ENCODE measurements at regions not wholly inside any gene's neighbourhood (a gene's known extent, or its start where the extent isn't known, plus 50 kb on each side); places are given as distances from the start of the nearest gene placed in this dataset.

- Histone ChIP-seq H2AK5ac (ENCODE audit: low read length, severe bottlenecking) (peak overlapping the region; percentile 11), H3K27me3 (ENCODE audit: control insufficient read depth in 1 of 2, insufficient read depth in 1 of 2, low read length in 2 of 2) (no peaks in the 10 kb centered on the region), H3K23ac (ENCODE audit: low read length in 2 of 2) (no peak overlapping the region), H3K9ac (ENCODE audit: low read length) (no peak overlapping the region), H3K14ac (ENCODE audit: low read length in 2 of 2) (no peak overlapping the region), H2AFZ (ENCODE audit: low read depth, low read length) (no peak overlapping the region), H3K27ac (ENCODE audit: low read length, poor library complexity, severe bottlenecking) (no peak overlapping the region), H3K4me2 (ENCODE audit: low read length, poor library complexity, severe bottlenecking) (no peak overlapping the region), H2BK15ac (ENCODE audit: low read depth, poor library complexity, severe bottlenecking) (no peak overlapping the region), H3K9me3 (ENCODE audit: control insufficient read depth, low read length) (no peaks in the 10 kb centered on the region), H3K79me1 (replicated peaks; ENCODE audit: low read length, poor library complexity, severe bottlenecking) (no peaks in the 10 kb centered on the region), H3K4me1 (ENCODE audit: control insufficient read depth, insufficient read depth, low read depth, low read length) (no peaks in the 10 kb centered on the region), H3K4me3 (ENCODE audit: insufficient read depth in 1 of 2, low read depth in 1 of 2, low read length in 2 of 2) (no peak overlapping the region), H2BK5ac (ENCODE audit: low read depth, low read length, poor library complexity, severe bottlenecking) (no peak overlapping the region), H4K91ac (ENCODE audit: low read length) (no peak overlapping the region), H2BK12ac (ENCODE audit: low read length in 2 of 2) (no peak overlapping the region), H4K8ac (ENCODE audit: low read length) (no peak overlapping the region), H2BK120ac (ENCODE audit: low read depth, low read length) (no peak overlapping the region), H3K18ac (ENCODE audit: low read depth in 1 of 2, low read length in 2 of 2) (no peak overlapping the region), H3K36me3 (ENCODE audit: control insufficient read depth in 1 of 2, insufficient read depth in 2 of 2, low read depth in 1 of 2, low read length in 2 of 2) (no peaks in the 10 kb centered on the region), H3K4ac (ENCODE audit: low read depth in 1 of 2, low read length in 2 of 2) (no peak overlapping the region)
- 46% methylated on average over 2 of the region's 2 CpGs for WGBS
- DNase-seq: no peak
Measured at GRCh38 chr11:109796253-109796652, 296.9 kb upstream of the ZC3H12C start.

- no peak overlapping the region for H4K91ac ChIP-seq (ENCODE audit: low read length)
Measured at GRCh38 chr11:109798521-109798920, 294.7 kb upstream of the ZC3H12C start.

GRCh38 chr11:109799604-109800003 is 293.6 kb upstream of the ZC3H12C start:
- Histone ChIP-seq H3K23ac (ENCODE audit: low read length in 2 of 2) (no peak overlapping the region), H3K14ac (ENCODE audit: low read length in 2 of 2) (no peak overlapping the region), H3K4ac (ENCODE audit: low read depth in 1 of 2, low read length in 2 of 2) (no peak overlapping the region), H3K36me3 (ENCODE audit: control insufficient read depth in 1 of 2, insufficient read depth in 2 of 2, low read depth in 1 of 2, low read length in 2 of 2) (no peaks in the 10 kb centered on the region), H2BK120ac (ENCODE audit: low read depth, low read length) (no peak overlapping the region), H3K9ac (ENCODE audit: low read length) (no peak overlapping the region), H4K91ac (ENCODE audit: low read length) (no peak overlapping the region), H3K4me3 (ENCODE audit: insufficient read depth in 1 of 2, low read depth in 1 of 2, low read length in 2 of 2) (no peak overlapping the region), H2AK5ac (ENCODE audit: low read length, severe bottlenecking) (no peak overlapping the region), H3K27ac (ENCODE audit: low read length, poor library complexity, severe bottlenecking) (no peak overlapping the region), H4K8ac (ENCODE audit: low read length) (no peak overlapping the region), H3K79me1 (replicated peaks; ENCODE audit: low read length, poor library complexity, severe bottlenecking) (no peaks in the 10 kb centered on the region), H3K18ac (ENCODE audit: low read depth in 1 of 2, low read length in 2 of 2) (no peak overlapping the region), H3K4me1 (ENCODE audit: control insufficient read depth, insufficient read depth, low read depth, low read length) (no peaks in the 10 kb centered on the region), H2AFZ (ENCODE audit: low read depth, low read length) (no peak overlapping the region), H3K9me3 (ENCODE audit: control insufficient read depth, low read length) (no peaks in the 10 kb centered on the region), H3K4me2 (ENCODE audit: low read length, poor library complexity, severe bottlenecking) (no peak overlapping the region), H3K27me3 (ENCODE audit: control insufficient read depth in 1 of 2, insufficient read depth in 1 of 2, low read length in 2 of 2) (no peaks in the 10 kb centered on the region), H2BK15ac (ENCODE audit: low read depth, poor library complexity, severe bottlenecking) (no peak overlapping the region), H2BK12ac (ENCODE audit: low read length in 2 of 2) (no peak overlapping the region), H2BK5ac (ENCODE audit: low read depth, low read length, poor library complexity, severe bottlenecking) (no peak overlapping the region)
- 90% methylated on average over 2 of the region's 2 CpGs for WGBS
- DNase-seq: no peak

More at GRCh38 chr11:109798521-109798920, 294.7 kb upstream of the ZC3H12C start:
- no peaks in the 10 kb centered on the region for H3K9me3 ChIP-seq (ENCODE audit: control insufficient read depth, low read length)
- no peak overlapping the region for H3K4me2 ChIP-seq (ENCODE audit: low read length, poor library complexity, severe bottlenecking)
- no peak overlapping the region for H3K9ac ChIP-seq (ENCODE audit: low read length)
- WGBS: no CpG with 5 or more reads among the region's 1 CpG
- H3K18ac ChIP-seq (ENCODE audit: low read depth in 1 of 2, low read length in 2 of 2): no peak overlapping the region
- no peak overlapping the region for H2BK12ac ChIP-seq (ENCODE audit: low read length in 2 of 2)
- peak; percentile 52 for DNase-seq
- no peak overlapping the region for H3K4me3 ChIP-seq (ENCODE audit: insufficient read depth in 1 of 2, low read depth in 1 of 2, low read length in 2 of 2)
- no peaks in the 10 kb centered on the region for H3K27me3 ChIP-seq (ENCODE audit: control insufficient read depth in 1 of 2, insufficient read depth in 1 of 2, low read length in 2 of 2)
- H3K79me1 ChIP-seq (replicated peaks; ENCODE audit: low read length, poor library complexity, severe bottlenecking): no peaks in the 10 kb centered on the region
- H3K14ac ChIP-seq (ENCODE audit: low read length in 2 of 2): no peak overlapping the region
- H4K8ac ChIP-seq (ENCODE audit: low read length): no peak overlapping the region
- no peak overlapping the region for H3K4ac ChIP-seq (ENCODE audit: low read depth in 1 of 2, low read length in 2 of 2)
- no peak overlapping the region for H2BK15ac ChIP-seq (ENCODE audit: low read depth, poor library complexity, severe bottlenecking)
- H2AFZ ChIP-seq (ENCODE audit: low read depth, low read length): no peak overlapping the region
- H3K4me1 ChIP-seq (ENCODE audit: control insufficient read depth, insufficient read depth, low read depth, low read length): no peaks in the 10 kb centered on the region
- H3K23ac ChIP-seq (ENCODE audit: low read length in 2 of 2): no peak overlapping the region
- H2AK5ac ChIP-seq (ENCODE audit: low read length, severe bottlenecking): no peak overlapping the region
- no peak overlapping the region for H2BK5ac ChIP-seq (ENCODE audit: low read depth, low read length, poor library complexity, severe bottlenecking)
- peak overlapping the region; percentile 47 for H3K27ac ChIP-seq (ENCODE audit: low read length, poor library complexity, severe bottlenecking)
- H2BK120ac ChIP-seq (ENCODE audit: low read depth, low read length): no peak overlapping the region
- H3K36me3 ChIP-seq (ENCODE audit: control insufficient read depth in 1 of 2, insufficient read depth in 2 of 2, low read depth in 1 of 2, low read length in 2 of 2): no peaks in the 10 kb centered on the region

GRCh38 chr11:109804911-109805310 is 288.3 kb upstream of the ZC3H12C start:
- H2BK120ac ChIP-seq (ENCODE audit: low read depth, low read length): no peak overlapping the region
- H3K23ac ChIP-seq (ENCODE audit: low read length in 2 of 2): no peak overlapping the region
- DNase-seq: no peak
- no peaks in the 10 kb centered on the region for H3K9me3 ChIP-seq (ENCODE audit: control insufficient read depth, low read length)
- H4K91ac ChIP-seq (ENCODE audit: low read length): no peak overlapping the region
- no peak overlapping the region for H3K9ac ChIP-seq (ENCODE audit: low read length)
- H2AK5ac ChIP-seq (ENCODE audit: low read length, severe bottlenecking): no peak overlapping the region
- H3K79me1 ChIP-seq (replicated peaks; ENCODE audit: low read length, poor library complexity, severe bottlenecking): no peaks in the 10 kb centered on the region
- H2BK12ac ChIP-seq (ENCODE audit: low read length in 2 of 2): no peak overlapping the region
- H3K36me3 ChIP-seq (ENCODE audit: control insufficient read depth in 1 of 2, insufficient read depth in 2 of 2, low read depth in 1 of 2, low read length in 2 of 2): no peaks in the 10 kb centered on the region
- H3K4me3 ChIP-seq (ENCODE audit: insufficient read depth in 1 of 2, low read depth in 1 of 2, low read length in 2 of 2): no peak overlapping the region
- WGBS: 88% methylated on average over 1 of the region's 1 CpG
- H4K8ac ChIP-seq (ENCODE audit: low read length): no peak overlapping the region
- no peak overlapping the region for H2BK15ac ChIP-seq (ENCODE audit: low read depth, poor library complexity, severe bottlenecking)
- H3K18ac ChIP-seq (ENCODE audit: low read depth in 1 of 2, low read length in 2 of 2): no peak overlapping the region
- H3K27ac ChIP-seq (ENCODE audit: low read length, poor library complexity, severe bottlenecking): no peak overlapping the region
- no peak overlapping the region for H3K4ac ChIP-seq (ENCODE audit: low read depth in 1 of 2, low read length in 2 of 2)
- H2BK5ac ChIP-seq (ENCODE audit: low read depth, low read length, poor library complexity, severe bottlenecking): no peak overlapping the region
- H2AFZ ChIP-seq (ENCODE audit: low read depth, low read length): no peak overlapping the region
- H3K27me3 ChIP-seq (ENCODE audit: control insufficient read depth in 1 of 2, insufficient read depth in 1 of 2, low read length in 2 of 2): no peaks in the 10 kb centered on the region
- H3K14ac ChIP-seq (ENCODE audit: low read length in 2 of 2): no peak overlapping the region
- H3K4me2 ChIP-seq (ENCODE audit: low read length, poor library complexity, severe bottlenecking): no peak overlapping the region
- no peaks in the 10 kb centered on the region for H3K4me1 ChIP-seq (ENCODE audit: control insufficient read depth, insufficient read depth, low read depth, low read length)

Measured in mesenchymal stem cell (in vitro differentiated cells and primary cell).